Nephron progenitor cell (in vitro differentiated cells): ENCODE measurements at regions not wholly inside any gene's neighbourhood (a gene's known extent, or its start where the extent isn't known, plus 50 kb on each side); places are given as distances from the start of the nearest gene placed in this dataset.

Source experiments
- DNase-seq: peaks from one replicate; pipeline ENCODE4 v3.0.0; 2021
- H3K27ac Mint-ChIP-seq: 2 replicates; pipeline ENCODE4 v1.8.0; 2021; ENCODE audit warnings: mild to moderate bottlenecking, moderate library complexity, mixed read lengths
- H3K27me3 Mint-ChIP-seq: 2 replicates; pipeline ENCODE4 v1.8.0; 2021; ENCODE audit warnings: mild to moderate bottlenecking, low read depth, mixed read lengths; ENCODE audit not compliant: poor library complexity
- H3K36me3 Mint-ChIP-seq: 2 replicates; pipeline ENCODE4 v1.8.0; 2021; ENCODE audit warnings: low read depth, mixed read lengths
- H3K4me1 Mint-ChIP-seq: 2 replicates; pipeline ENCODE4 v1.8.0; 2021; ENCODE audit warnings: mixed read lengths
- H3K4me3 Mint-ChIP-seq: 2 replicates; pipeline ENCODE4 v1.8.0; 2021; ENCODE audit warnings: mild to moderate bottlenecking, moderate library complexity, mixed read lengths
- H3K9me3 Mint-ChIP-seq: 2 replicates; pipeline ENCODE4 v1.8.0; 2021; ENCODE audit warnings: mild to moderate bottlenecking, moderate library complexity, mixed read lengths
- CTCF ChIP-seq: fragments of 200-600 bp; sonication (generic); IDR thresholded peaks from 2 replicates; pipeline ENCODE4 v1.5.0; 2021; ENCODE audit warnings: antibody characterized with exemption

- no peak for DNase-seq
- no peaks in the 10 kb centered on the region for H3K36me3 Mint-ChIP-seq
- no peak for TF ChIP-seq CTCF
- peaks cover 3% of the 10 kb centered on the region for H3K27me3 Mint-ChIP-seq
- H3K4me1 Mint-ChIP-seq = peaks cover 4% of the 10 kb centered on the region
- H3K4me3 Mint-ChIP-seq = no peak overlapping the region
- no peaks in the 10 kb centered on the region for H3K9me3 Mint-ChIP-seq
- no peak overlapping the region for H3K27ac Mint-ChIP-seq
Observed at GRCh38 chr15:31815411-31816155, 214.7 kb upstream of the CHRNA7 start.

DNA sequence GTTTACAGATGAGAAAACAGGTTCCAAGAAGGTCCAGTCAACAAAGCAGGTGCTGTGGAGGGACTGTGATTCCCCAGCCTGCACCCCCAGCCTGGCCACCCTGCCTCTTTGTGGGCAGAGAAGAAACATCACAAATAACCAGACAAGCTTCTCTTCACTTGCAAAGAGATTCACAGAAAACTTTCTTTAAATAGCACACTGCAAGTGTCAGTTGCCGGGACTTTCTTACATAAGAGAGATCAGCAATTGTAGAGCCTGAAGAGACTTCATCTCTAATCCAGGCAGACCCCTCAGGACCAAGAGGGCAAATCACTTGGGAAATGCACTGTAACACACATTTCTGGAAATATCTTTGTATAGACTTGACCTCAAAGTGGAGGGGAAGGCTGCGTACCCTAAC, 207.9 kb upstream of the CHRNA7 start:
- Mint-ChIP-seq H3K9me3 (peaks cover 15% of the 10 kb centered on the region), H3K4me1 (no peaks in the 10 kb centered on the region), H3K4me3 (no peak overlapping the region), H3K27ac (no peak overlapping the region), H3K36me3 (peaks cover 6% of the 10 kb centered on the region), H3K27me3 (no peaks in the 10 kb centered on the region)
- TF ChIP-seq CTCF = no peak
- no peak for DNase-seq

DNA sequence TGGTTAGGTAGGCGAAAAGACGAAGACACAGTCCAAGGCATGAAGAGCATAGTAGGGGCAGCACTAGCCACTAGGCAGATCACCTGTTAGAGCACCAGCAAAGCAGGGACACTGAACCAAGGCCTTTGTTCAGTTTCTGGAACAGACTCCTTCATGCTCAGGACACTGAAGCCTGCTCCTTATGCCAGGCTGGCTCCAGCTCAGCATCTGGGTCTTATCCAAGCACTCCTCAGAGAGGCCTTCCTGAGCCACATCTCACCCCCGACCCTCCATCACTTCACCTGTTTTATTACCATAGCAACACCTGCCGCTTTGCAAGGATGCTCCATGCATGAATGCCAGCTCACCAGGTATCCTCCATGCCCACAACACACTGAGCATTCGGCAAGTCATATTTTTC, 206.3 kb upstream of the CHRNA7 start:
- no peak overlapping the region for H3K27ac Mint-ChIP-seq
- H3K36me3 Mint-ChIP-seq = peaks cover 10% of the 10 kb centered on the region
- H3K27me3 Mint-ChIP-seq = no peaks in the 10 kb centered on the region
- no peak for TF ChIP-seq CTCF
- no peaks in the 10 kb centered on the region for H3K4me1 Mint-ChIP-seq
- H3K4me3 Mint-ChIP-seq = no peak overlapping the region
- DNase-seq = no peak
- H3K9me3 Mint-ChIP-seq = peaks cover 21% of the 10 kb centered on the region

GRCh38 chr15:31828594-31828993, 201.7 kb upstream of the CHRNA7 start:
- no peak overlapping the region for H3K4me3 Mint-ChIP-seq
- H3K4me1 Mint-ChIP-seq = no peaks in the 10 kb centered on the region
- TF ChIP-seq CTCF = no peak
- H3K27ac Mint-ChIP-seq = no peak overlapping the region
- DNase-seq = no peak
- no peaks in the 10 kb centered on the region for H3K27me3 Mint-ChIP-seq
- peaks cover 52% of the 10 kb centered on the region for H3K9me3 Mint-ChIP-seq
- H3K36me3 Mint-ChIP-seq = peaks cover 19% of the 10 kb centered on the region

DNA sequence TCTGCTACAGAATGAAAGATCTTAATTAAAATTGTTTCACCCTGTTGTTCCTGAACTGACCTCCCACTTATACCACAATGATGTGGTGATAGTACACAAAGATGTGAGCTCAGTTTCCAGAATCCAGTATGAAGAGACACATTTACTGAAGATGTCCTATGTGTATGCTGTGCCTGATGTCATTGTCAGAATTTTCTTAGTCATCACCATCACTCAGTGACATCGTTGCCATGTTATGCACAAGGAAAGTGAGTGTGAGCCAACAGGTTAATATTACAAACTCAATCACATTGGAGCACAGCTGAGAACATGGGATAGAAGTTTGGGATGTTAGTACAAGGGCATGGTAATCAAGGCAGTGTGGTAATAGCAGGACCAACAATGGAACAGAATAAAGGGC, 199.7 kb upstream of the CHRNA7 start:
- Mint-ChIP-seq H3K36me3 (peaks cover 19% of the 10 kb centered on the region), H3K27me3 (no peaks in the 10 kb centered on the region)
- no peak for TF ChIP-seq CTCF

GRCh38 chr15:31831596-31831995, 198.7 kb upstream of the CHRNA7 start:
- Mint-ChIP-seq H3K4me3 (no peak overlapping the region), H3K27me3 (no peaks in the 10 kb centered on the region), H3K4me1 (no peaks in the 10 kb centered on the region), H3K36me3 (peaks cover 19% of the 10 kb centered on the region), H3K9me3 (peaks cover 45% of the 10 kb centered on the region), H3K27ac (no peak overlapping the region)
- DNase-seq = no peak
- no peak for TF ChIP-seq CTCF

More for the DNA sequence above, 199.7 kb upstream of the CHRNA7 start:
- H3K9me3 Mint-ChIP-seq = peaks cover 45% of the 10 kb centered on the region
- DNase-seq = no peak
- H3K27ac Mint-ChIP-seq = no peak overlapping the region
- H3K4me3 Mint-ChIP-seq = no peak overlapping the region
- H3K4me1 Mint-ChIP-seq = no peaks in the 10 kb centered on the region
